ENCODE measurements at regions not wholly inside any gene's neighbourhood (a gene's known extent, or its start where the extent isn't known, plus 50 kb on each side); places are given as distances from the start of the nearest gene placed in this dataset.

DNA sequence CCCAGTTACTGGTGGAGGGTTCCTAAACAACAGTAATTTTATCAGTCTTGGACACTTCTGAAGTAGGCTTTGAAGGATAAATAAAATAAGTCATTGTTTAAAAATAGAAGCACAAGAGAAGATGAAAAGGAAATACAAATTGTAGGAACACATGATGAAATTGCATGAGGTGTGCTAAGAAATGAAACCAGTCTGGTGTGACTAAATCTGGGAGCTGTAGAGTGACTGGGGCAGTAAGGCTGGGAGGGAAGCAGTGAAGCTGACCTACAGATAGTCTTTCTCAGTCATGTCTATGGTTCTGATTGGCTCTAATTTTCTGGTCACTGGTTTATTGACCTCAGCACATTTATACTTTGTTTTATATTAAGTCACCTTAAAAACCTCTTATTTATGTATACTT is 139.1 kb downstream of the SLC17A6 start:
- H2AFZ ChIP-seq (ENCODE audit: low read depth, low read length) = no peak overlapping the region
- no peak overlapping the region for H2BK15ac ChIP-seq (ENCODE audit: low read depth, poor library complexity, severe bottlenecking)
- no peaks in the 10 kb centered on the region for H3K27me3 ChIP-seq (ENCODE audit: control insufficient read depth in 1 of 2, insufficient read depth in 1 of 2, low read length in 2 of 2)
- peak; percentile 5 for DNase-seq
- H3K18ac ChIP-seq (ENCODE audit: low read depth in 1 of 2, low read length in 2 of 2) = no peak overlapping the region
- no peak overlapping the region for H2BK12ac ChIP-seq (ENCODE audit: low read length in 2 of 2)
- no peak overlapping the region for H4K8ac ChIP-seq (ENCODE audit: low read length)
- H3K4me3 ChIP-seq (ENCODE audit: insufficient read depth in 1 of 2, low read depth in 1 of 2, low read length in 2 of 2) = no peak overlapping the region
- no peak overlapping the region for H3K4ac ChIP-seq (ENCODE audit: low read depth in 1 of 2, low read length in 2 of 2)
- no peaks in the 10 kb centered on the region for H3K4me1 ChIP-seq (ENCODE audit: control insufficient read depth, insufficient read depth, low read depth, low read length)
- H3K27ac ChIP-seq (ENCODE audit: low read length, poor library complexity, severe bottlenecking) = no peak overlapping the region
- no peak overlapping the region for H3K4me2 ChIP-seq (ENCODE audit: low read length, poor library complexity, severe bottlenecking)
- no peaks in the 10 kb centered on the region for H3K36me3 ChIP-seq (ENCODE audit: control insufficient read depth in 1 of 2, insufficient read depth in 2 of 2, low read depth in 1 of 2, low read length in 2 of 2)
- no peak overlapping the region for H2BK5ac ChIP-seq (ENCODE audit: low read depth, low read length, poor library complexity, severe bottlenecking)
- H3K14ac ChIP-seq (ENCODE audit: low read length in 2 of 2) = no peak overlapping the region
- no peak overlapping the region for H3K9ac ChIP-seq (ENCODE audit: low read length)
- H2BK120ac ChIP-seq (ENCODE audit: low read depth, low read length) = no peak overlapping the region
- H3K9me3 ChIP-seq (ENCODE audit: control insufficient read depth, low read length) = no peaks in the 10 kb centered on the region
- no peaks in the 10 kb centered on the region for H3K79me1 ChIP-seq (replicated peaks; ENCODE audit: low read length, poor library complexity, severe bottlenecking)
- H3K23ac ChIP-seq (ENCODE audit: low read length in 2 of 2) = no peak overlapping the region
- H2AK5ac ChIP-seq (ENCODE audit: low read length, severe bottlenecking) = no peak overlapping the region
- no peak overlapping the region for H4K91ac ChIP-seq (ENCODE audit: low read length)

DNA sequence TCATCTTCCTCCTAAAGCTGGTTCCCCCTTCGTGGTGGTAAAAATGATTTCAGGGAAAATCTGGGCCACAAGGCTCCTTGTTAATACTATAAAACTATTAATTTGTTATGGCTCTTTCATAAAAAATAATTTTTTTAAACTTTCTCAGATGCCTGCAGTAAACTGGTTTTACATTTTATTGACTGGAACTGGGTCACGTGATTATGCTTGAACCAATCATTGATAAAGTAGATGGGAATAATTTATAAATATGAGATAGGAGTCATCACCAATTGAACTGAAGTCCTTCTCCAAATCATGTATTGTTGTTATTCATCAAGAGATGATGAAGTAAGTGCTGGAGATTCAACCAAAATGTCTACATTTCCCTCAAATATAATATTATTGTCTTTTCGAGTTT is 138.4 kb downstream of the SLC17A6 start:
- Histone ChIP-seq H3K27ac (ENCODE audit: low read length, poor library complexity, severe bottlenecking) (no peak overlapping the region), H3K27me3 (ENCODE audit: control insufficient read depth in 1 of 2, insufficient read depth in 1 of 2, low read length in 2 of 2) (no peaks in the 10 kb centered on the region), H3K4me1 (ENCODE audit: control insufficient read depth, insufficient read depth, low read depth, low read length) (no peaks in the 10 kb centered on the region), H3K4me2 (ENCODE audit: low read length, poor library complexity, severe bottlenecking) (no peak overlapping the region), H2BK120ac (ENCODE audit: low read depth, low read length) (no peak overlapping the region), H3K36me3 (ENCODE audit: control insufficient read depth in 1 of 2, insufficient read depth in 2 of 2, low read depth in 1 of 2, low read length in 2 of 2) (no peaks in the 10 kb centered on the region), H3K14ac (ENCODE audit: low read length in 2 of 2) (no peak overlapping the region), H2BK5ac (ENCODE audit: low read depth, low read length, poor library complexity, severe bottlenecking) (no peak overlapping the region), H3K23ac (ENCODE audit: low read length in 2 of 2) (no peak overlapping the region), H4K8ac (ENCODE audit: low read length) (no peak overlapping the region), H3K4me3 (ENCODE audit: insufficient read depth in 1 of 2, low read depth in 1 of 2, low read length in 2 of 2) (no peak overlapping the region), H3K18ac (ENCODE audit: low read depth in 1 of 2, low read length in 2 of 2) (no peak overlapping the region), H2AFZ (ENCODE audit: low read depth, low read length) (no peak overlapping the region), H4K91ac (ENCODE audit: low read length) (no peak overlapping the region), H3K79me1 (replicated peaks; ENCODE audit: low read length, poor library complexity, severe bottlenecking) (no peaks in the 10 kb centered on the region), H2AK5ac (ENCODE audit: low read length, severe bottlenecking) (no peak overlapping the region), H3K4ac (ENCODE audit: low read depth in 1 of 2, low read length in 2 of 2) (no peak overlapping the region), H2BK15ac (ENCODE audit: low read depth, poor library complexity, severe bottlenecking) (no peak overlapping the region), H3K9ac (ENCODE audit: low read length) (no peak overlapping the region), H2BK12ac (ENCODE audit: low read length in 2 of 2) (no peak overlapping the region), H3K9me3 (ENCODE audit: control insufficient read depth, low read length) (no peaks in the 10 kb centered on the region)
- 100% methylated on average over 1 of the region's 3 CpGs for WGBS
- DNase-seq = no peak

DNA sequence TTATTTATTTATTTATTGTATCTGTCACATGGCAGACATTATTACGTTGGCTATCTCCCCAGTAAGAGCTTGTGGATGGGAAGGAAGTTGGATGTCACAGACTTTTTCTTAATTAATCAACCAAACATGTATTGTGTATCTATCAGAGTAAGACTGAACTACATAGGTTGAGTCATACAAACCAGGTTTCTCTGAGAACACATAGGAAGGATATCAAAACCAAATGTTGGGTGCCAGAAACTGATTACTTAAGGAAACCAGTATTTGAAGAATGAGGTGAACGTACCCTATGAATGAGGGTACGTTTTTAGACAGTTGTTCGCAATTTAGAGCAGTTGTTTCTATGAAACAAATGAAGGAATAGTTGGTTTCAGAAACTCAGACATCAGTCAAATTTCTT is 136.4 kb downstream of the SLC17A6 start:
- no peak overlapping the region for H3K4ac ChIP-seq (ENCODE audit: low read depth in 1 of 2, low read length in 2 of 2)
- H3K9me3 ChIP-seq (ENCODE audit: control insufficient read depth, low read length) = no peaks in the 10 kb centered on the region
- no peak overlapping the region for H3K4me3 ChIP-seq (ENCODE audit: insufficient read depth in 1 of 2, low read depth in 1 of 2, low read length in 2 of 2)
- no peak overlapping the region for H3K18ac ChIP-seq (ENCODE audit: low read depth in 1 of 2, low read length in 2 of 2)
- H3K4me1 ChIP-seq (ENCODE audit: control insufficient read depth, insufficient read depth, low read depth, low read length) = no peaks in the 10 kb centered on the region
- no peak overlapping the region for H2BK120ac ChIP-seq (ENCODE audit: low read depth, low read length)
- no peaks in the 10 kb centered on the region for H3K79me1 ChIP-seq (replicated peaks; ENCODE audit: low read length, poor library complexity, severe bottlenecking)
- 94% methylated on average over 2 of the region's 4 CpGs for WGBS
- H2AFZ ChIP-seq (ENCODE audit: low read depth, low read length) = no peak overlapping the region
- no peak overlapping the region for H4K8ac ChIP-seq (ENCODE audit: low read length)
- H4K91ac ChIP-seq (ENCODE audit: low read length) = no peak overlapping the region
- H3K23ac ChIP-seq (ENCODE audit: low read length in 2 of 2) = no peak overlapping the region
- no peak overlapping the region for H3K9ac ChIP-seq (ENCODE audit: low read length)
- no peak for DNase-seq
- H3K36me3 ChIP-seq (ENCODE audit: control insufficient read depth in 1 of 2, insufficient read depth in 2 of 2, low read depth in 1 of 2, low read length in 2 of 2) = no peaks in the 10 kb centered on the region
- no peak overlapping the region for H2BK15ac ChIP-seq (ENCODE audit: low read depth, poor library complexity, severe bottlenecking)
- no peak overlapping the region for H3K4me2 ChIP-seq (ENCODE audit: low read length, poor library complexity, severe bottlenecking)
- no peak overlapping the region for H2BK12ac ChIP-seq (ENCODE audit: low read length in 2 of 2)
- H2AK5ac ChIP-seq (ENCODE audit: low read length, severe bottlenecking) = no peak overlapping the region
- no peak overlapping the region for H3K27ac ChIP-seq (ENCODE audit: low read length, poor library complexity, severe bottlenecking)
- no peaks in the 10 kb centered on the region for H3K27me3 ChIP-seq (ENCODE audit: control insufficient read depth in 1 of 2, insufficient read depth in 1 of 2, low read length in 2 of 2)
- no peak overlapping the region for H2BK5ac ChIP-seq (ENCODE audit: low read depth, low read length, poor library complexity, severe bottlenecking)
- no peak overlapping the region for H3K14ac ChIP-seq (ENCODE audit: low read length in 2 of 2)

DNA sequence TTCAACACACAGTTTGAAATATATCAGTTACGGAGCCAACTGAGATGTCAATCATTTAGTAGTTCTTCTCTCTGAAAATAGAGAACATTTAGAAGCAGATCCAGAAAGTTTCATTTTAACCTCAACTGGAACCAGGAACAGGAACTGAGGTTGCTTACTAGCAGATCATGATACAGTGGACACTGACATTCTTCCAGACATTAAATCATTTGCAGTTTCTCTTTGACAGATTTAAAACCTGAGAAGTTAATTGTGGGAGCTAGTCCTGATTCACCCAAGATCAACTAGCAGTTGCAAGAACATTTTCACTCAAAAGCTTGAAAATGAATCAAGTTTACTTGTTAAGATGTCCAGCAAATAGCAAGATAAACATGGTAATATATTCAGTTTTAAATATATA is 135.4 kb downstream of the SLC17A6 start:
- no peak overlapping the region for H3K23ac ChIP-seq (ENCODE audit: low read length in 2 of 2)
- no peak overlapping the region for H2AK5ac ChIP-seq (ENCODE audit: low read length, severe bottlenecking)
- no peak overlapping the region for H4K8ac ChIP-seq (ENCODE audit: low read length)
- H3K4me1 ChIP-seq (ENCODE audit: control insufficient read depth, insufficient read depth, low read depth, low read length) = no peaks in the 10 kb centered on the region
- H3K9ac ChIP-seq (ENCODE audit: low read length) = no peak overlapping the region
- no peak overlapping the region for H2BK120ac ChIP-seq (ENCODE audit: low read depth, low read length)
- no peak overlapping the region for H4K91ac ChIP-seq (ENCODE audit: low read length)
- no peak overlapping the region for H2BK12ac ChIP-seq (ENCODE audit: low read length in 2 of 2)
- no CpG with 5 or more reads among the region's 1 CpG for WGBS
- no peaks in the 10 kb centered on the region for H3K79me1 ChIP-seq (replicated peaks; ENCODE audit: low read length, poor library complexity, severe bottlenecking)
- DNase-seq = no peak
- H3K9me3 ChIP-seq (ENCODE audit: control insufficient read depth, low read length) = no peaks in the 10 kb centered on the region
- H3K18ac ChIP-seq (ENCODE audit: low read depth in 1 of 2, low read length in 2 of 2) = no peak overlapping the region
- H3K14ac ChIP-seq (ENCODE audit: low read length in 2 of 2) = no peak overlapping the region
- no peak overlapping the region for H3K4me3 ChIP-seq (ENCODE audit: insufficient read depth in 1 of 2, low read depth in 1 of 2, low read length in 2 of 2)
- H2BK15ac ChIP-seq (ENCODE audit: low read depth, poor library complexity, severe bottlenecking) = no peak overlapping the region
- no peak overlapping the region for H2BK5ac ChIP-seq (ENCODE audit: low read depth, low read length, poor library complexity, severe bottlenecking)
- no peak overlapping the region for H3K4ac ChIP-seq (ENCODE audit: low read depth in 1 of 2, low read length in 2 of 2)
- H3K27me3 ChIP-seq (ENCODE audit: control insufficient read depth in 1 of 2, insufficient read depth in 1 of 2, low read length in 2 of 2) = no peaks in the 10 kb centered on the region
- no peaks in the 10 kb centered on the region for H3K36me3 ChIP-seq (ENCODE audit: control insufficient read depth in 1 of 2, insufficient read depth in 2 of 2, low read depth in 1 of 2, low read length in 2 of 2)
- H3K4me2 ChIP-seq (ENCODE audit: low read length, poor library complexity, severe bottlenecking) = no peak overlapping the region
- no peak overlapping the region for H3K27ac ChIP-seq (ENCODE audit: low read length, poor library complexity, severe bottlenecking)
- no peak overlapping the region for H2AFZ ChIP-seq (ENCODE audit: low read depth, low read length)
